KBM-7 (cell line): ENCODE measurements at regions not wholly inside any gene's neighbourhood (a gene's known extent, or its start where the extent isn't known, plus 50 kb on each side); places are given as distances from the start of the nearest gene placed in this dataset.

Source experiments
- DNase-seq: peaks from one replicate; pipeline ENCODE4 v3.0.0-alpha.2; 2015
- in situ Hi-C: fragments of 300-500 bp; cut with MboI; formaldehyde crosslinking; loops from 2 replicates; pipeline ENCODE4 v1.14.3; 2020; ENCODE audit warnings: low sequenced_read_pairs, low pct_unique_long_range_greater_than_20kb, mixed read lengths

- DNase-seq, result no peak
- in situ Hi-C loops, result no loop called here
Observed at GRCh38 chr10:43782814-43783213, 134.1 kb upstream of the ZNF32 start.

- no peak for DNase-seq
- in situ Hi-C loops, result no loop called here
Observed at GRCh38 chr10:43781480-43782361, 133.0 kb upstream of the ZNF32 start.

GRCh38 chr10:43778571-43778970 lies 129.9 kb upstream of the ZNF32 start:
- in situ Hi-C loops, result no loop called here
- no peak for DNase-seq

- in situ Hi-C loops, result no loop called here
- DNase-seq, result no peak
Observed at GRCh38 chr10:43775384-43775783, 126.7 kb upstream of the ZNF32 start.

DNA sequence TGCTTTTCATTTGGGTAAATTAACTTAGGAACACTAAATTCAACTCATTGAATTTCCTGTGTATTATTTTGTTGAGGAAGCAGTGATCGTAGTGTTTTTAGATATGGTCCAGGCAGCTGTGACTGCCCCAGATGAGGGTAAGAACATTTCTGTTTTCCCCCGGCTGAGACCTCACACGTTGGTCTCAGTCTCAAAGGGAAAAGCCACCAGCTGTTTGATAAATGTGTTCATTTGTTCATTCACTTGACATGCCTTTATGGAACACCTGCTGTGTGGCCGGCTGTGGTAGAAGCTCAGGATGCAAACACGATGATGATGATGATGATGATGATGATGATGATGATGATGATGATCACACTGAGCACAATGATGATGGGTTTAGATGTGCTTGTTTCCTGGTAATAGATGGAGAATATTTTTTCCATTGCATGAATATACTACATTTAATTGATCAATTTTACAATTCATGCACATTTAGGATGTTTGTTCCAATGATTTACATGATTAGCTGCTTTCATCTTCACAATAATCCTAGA lies 125.6 kb upstream of the ZNF32 start:
- DNase-seq, result no peak
- in situ Hi-C loops, result no loop called here

DNA sequence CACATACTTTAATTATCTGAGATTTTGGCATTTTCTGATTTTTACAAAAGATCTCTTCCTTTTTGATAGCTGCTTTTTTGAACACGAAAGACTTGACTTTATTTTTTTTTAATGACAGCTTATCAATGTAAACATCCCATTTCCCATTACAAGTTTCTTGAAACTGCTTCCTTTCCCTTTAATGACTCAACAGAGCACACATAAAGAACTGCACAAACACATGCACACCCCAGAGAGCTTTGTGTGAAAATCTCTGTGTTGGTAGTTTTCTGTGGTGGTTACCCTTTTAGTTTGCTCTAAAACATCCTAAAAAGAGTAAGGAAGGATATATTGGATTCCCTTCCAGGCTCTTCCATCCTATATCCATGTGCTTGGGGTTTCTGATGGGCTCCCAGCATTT lies 125.1 kb upstream of the ZNF32 start:
- in situ Hi-C loops, result no loop called here
- DNase-seq, result no peak

DNA sequence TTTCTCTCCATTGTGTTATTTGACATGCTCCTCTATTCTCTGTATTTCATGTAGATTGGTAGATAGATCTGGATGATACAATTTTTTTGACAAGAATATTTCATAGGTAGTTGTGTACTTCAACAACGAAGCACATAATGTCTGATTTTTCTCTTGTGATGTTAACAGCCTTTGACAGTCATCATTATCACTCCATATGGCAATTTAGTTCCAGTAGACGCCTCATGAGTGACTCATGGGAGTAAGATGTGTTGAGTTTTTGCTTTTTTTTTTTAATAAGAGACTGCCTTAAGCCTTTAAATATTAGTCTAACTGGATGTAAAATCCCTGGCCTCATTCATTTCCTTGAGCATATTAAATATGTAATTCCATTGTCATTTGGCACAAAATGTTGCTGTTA lies 123.5 kb upstream of the ZNF32 start:
- no peak for DNase-seq
- in situ Hi-C loops, result no loop called here

DNA sequence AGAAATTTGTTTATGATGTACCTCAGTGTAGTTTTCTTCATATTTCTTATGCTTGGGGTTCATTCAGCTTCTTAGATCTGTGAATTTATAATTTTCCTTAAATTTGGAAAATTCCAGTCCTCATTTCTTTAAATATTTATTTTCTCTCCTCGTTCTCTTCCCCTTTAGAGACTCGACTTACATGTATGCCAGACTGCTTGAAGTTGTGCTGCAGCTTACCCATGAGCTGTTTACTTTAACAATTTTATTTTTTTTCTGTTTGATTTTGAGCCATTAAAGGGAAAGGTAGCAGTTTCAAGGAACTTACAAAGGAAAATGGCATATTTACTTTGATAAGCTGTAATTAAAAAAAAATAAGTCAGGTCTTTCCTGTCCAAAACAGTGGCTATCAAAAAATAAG lies 123.0 kb upstream of the ZNF32 start:
- in situ Hi-C loops, result no loop called here
- no peak for DNase-seq

- in situ Hi-C loops, result no loop called here
Observed at GRCh38 chr10:43765516-43765915, 116.8 kb upstream of the ZNF32 start.

GRCh38 chr10:43763846-43764245 lies 115.2 kb upstream of the ZNF32 start:
- no peak for DNase-seq
- in situ Hi-C loops, result no loop called here

More at GRCh38 chr10:43765516-43765915, 116.8 kb upstream of the ZNF32 start:
- DNase-seq, result no peak

DNA sequence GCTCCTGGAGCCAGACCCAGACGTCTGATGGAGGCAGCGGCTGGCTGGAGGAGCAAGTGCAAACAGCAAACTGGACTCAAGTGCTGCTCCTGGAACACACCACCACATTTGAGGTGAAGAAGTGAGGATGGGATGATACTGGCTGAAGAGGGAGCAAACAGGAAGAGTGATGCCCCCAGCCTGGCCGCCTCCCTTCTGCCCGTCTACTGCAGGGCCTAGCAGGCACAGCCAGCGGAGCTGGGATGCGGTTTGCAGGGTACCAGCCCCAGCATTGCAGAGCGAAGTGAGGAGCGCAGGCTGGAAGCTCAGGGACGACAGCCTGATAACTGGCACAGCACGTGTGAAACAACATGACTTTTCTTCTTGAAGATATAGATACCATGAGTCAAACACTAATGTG lies 111.8 kb upstream of the ZNF32 start:
- in situ Hi-C loops, result no loop called here

GRCh38 chr10:43759216-43759615 lies 110.5 kb upstream of the ZNF32 start:
- DNase-seq, result no peak
- in situ Hi-C loops, result no loop called here

More for the DNA sequence above, 111.8 kb upstream of the ZNF32 start:
- no peak for DNase-seq

- no peak for DNase-seq
- in situ Hi-C loops, result no loop called here
Observed at GRCh38 chr10:43756341-43756740, 107.7 kb upstream of the ZNF32 start.

- in situ Hi-C loops, result no loop called here
- DNase-seq, result no peak
Observed at GRCh38 chr10:43754569-43755260, 106.0 kb upstream of the ZNF32 start.

- in situ Hi-C loops, result no loop called here
- no peak for DNase-seq
Observed at GRCh38 chr10:43753397-43754061, 104.8 kb upstream of the ZNF32 start.

- in situ Hi-C loops, result no loop called here
- no peak for DNase-seq
Observed at GRCh38 chr10:43752682-43753081, 104.0 kb upstream of the ZNF32 start.

DNA sequence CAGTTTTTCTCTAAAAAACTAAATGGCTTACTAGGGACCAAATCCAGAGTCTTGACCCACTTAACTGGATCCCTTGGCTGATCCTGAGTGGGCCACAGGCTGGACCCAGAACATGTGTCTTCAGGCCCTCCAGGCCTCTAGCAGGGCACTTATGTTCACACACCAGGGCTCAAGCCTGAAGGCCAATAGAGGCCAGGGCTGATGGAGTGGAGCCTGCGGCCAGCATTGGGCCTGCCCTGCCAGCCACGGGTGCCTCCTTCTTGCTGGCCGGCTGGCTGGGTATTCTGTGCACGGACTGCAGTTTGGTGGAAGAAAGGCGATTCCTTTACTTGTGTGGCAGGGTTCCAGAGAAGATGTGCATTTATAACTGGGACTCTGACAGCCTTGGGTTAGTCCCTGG lies 103.0 kb upstream of the ZNF32 start:
- in situ Hi-C loops, result no loop called here

GRCh38 chr10:43749940-43750552 lies 101.4 kb upstream of the ZNF32 start:
- DNase-seq, result no peak
- in situ Hi-C loops, result no loop called here

More for the DNA sequence above, 103.0 kb upstream of the ZNF32 start:
- DNase-seq, result no peak

GRCh38 chr10:43749145-43749576 lies 100.5 kb upstream of the ZNF32 start:
- in situ Hi-C loops, result no loop called here
- no peak for DNase-seq
